ENCODE measurements at regions not wholly inside any gene's neighbourhood (a gene's known extent, or its start where the extent isn't known, plus 50 kb on each side); places are given as distances from the start of the nearest gene placed in this dataset.

- Mint-ChIP-seq H3K9me3 (ENCODE audit: unreplicated experiment) (no peaks in the 10 kb centered on the region), H3K4me3 (ENCODE audit: unreplicated experiment) (peak overlapping the region; percentile 80), H3K36me3 (ENCODE audit: unreplicated experiment) (no peaks in the 10 kb centered on the region), H3K27ac (ENCODE audit: unreplicated experiment) (peak overlapping the region; percentile 98), H3K4me1 (ENCODE audit: unreplicated experiment) (peaks cover 34% of the 10 kb centered on the region), H3K27me3 (ENCODE audit: unreplicated experiment) (no peaks in the 10 kb centered on the region)
- DNase-seq (ENCODE audit: extremely low spot score, unreplicated experiment), result no peak
- TF ChIP-seq, protein P1, sequence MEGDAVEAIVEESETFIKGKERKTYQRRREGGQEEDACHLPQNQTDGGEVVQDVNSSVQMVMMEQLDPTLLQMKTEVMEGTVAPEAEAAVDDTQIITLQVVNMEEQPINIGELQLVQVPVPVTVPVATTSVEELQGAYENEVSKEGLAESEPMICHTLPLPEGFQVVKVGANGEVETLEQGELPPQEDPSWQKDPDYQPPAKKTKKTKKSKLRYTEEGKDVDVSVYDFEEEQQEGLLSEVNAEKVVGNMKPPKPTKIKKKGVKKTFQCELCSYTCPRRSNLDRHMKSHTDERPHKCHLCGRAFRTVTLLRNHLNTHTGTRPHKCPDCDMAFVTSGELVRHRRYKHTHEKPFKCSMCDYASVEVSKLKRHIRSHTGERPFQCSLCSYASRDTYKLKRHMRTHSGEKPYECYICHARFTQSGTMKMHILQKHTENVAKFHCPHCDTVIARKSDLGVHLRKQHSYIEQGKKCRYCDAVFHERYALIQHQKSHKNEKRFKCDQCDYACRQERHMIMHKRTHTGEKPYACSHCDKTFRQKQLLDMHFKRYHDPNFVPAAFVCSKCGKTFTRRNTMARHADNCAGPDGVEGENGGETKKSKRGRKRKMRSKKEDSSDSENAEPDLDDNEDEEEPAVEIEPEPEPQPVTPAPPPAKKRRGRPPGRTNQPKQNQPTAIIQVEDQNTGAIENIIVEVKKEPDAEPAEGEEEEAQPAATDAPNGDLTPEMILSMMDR (IDR thresholded peaks at IDR 0.05), result no peak
Observed at GRCh38 chr5:90020575-90021538, 388.7 kb downstream of the CETN3 start.

DNA sequence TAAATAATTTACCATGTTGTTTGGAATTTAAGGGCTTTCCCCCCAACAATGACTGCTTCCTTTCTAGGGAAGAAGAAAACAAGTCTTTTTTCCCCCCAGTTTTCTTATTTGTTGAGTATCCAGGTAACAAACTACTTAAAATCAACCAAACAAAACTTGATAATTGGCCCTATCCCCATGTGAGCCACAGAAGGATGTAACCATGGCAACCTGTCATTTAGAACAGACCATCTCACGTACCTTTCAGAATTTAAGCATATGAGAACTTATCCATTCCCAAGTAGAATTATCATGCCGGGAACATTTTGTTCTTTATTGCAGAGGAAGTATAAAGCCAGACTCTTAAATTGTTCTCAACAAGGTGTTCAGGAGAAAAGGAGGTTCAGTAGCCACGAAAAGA is 392.3 kb downstream of the CETN3 start:
- H3K36me3 Mint-ChIP-seq (ENCODE audit: unreplicated experiment), result no peaks in the 10 kb centered on the region
- H3K27me3 Mint-ChIP-seq (ENCODE audit: unreplicated experiment), result no peaks in the 10 kb centered on the region
- no peaks in the 10 kb centered on the region for H3K9me3 Mint-ChIP-seq (ENCODE audit: unreplicated experiment)
- H3K4me3 Mint-ChIP-seq (ENCODE audit: unreplicated experiment), result no peak overlapping the region
- peaks cover 49% of the 10 kb centered on the region for H3K4me1 Mint-ChIP-seq (ENCODE audit: unreplicated experiment)
- TF ChIP-seq, protein P1 (IDR thresholded peaks at IDR 0.05), result no peak
- no peak overlapping the region for H3K27ac Mint-ChIP-seq (ENCODE audit: unreplicated experiment)
- no peak for DNase-seq (ENCODE audit: extremely low spot score, unreplicated experiment)

DNA sequence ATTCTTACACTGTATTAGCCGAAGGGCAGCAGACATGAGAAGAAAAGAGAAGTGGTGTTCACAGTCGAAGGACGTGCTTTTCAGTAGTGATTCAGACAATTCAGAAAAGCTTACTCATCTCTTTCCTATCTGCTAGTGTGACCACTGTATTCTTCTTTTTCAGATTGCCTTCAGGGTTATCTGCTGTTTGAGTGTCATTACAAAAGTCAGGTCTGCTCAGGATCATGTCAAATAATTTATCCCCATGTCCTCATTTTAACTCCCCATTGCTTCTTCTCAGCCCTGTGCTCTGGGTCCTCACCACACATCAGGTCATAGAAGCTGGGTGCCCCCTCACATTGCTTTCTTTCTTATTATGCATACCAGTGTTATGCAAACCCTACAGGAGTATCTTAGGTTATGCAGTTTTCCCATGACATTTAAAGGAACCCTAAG is 394.0 kb downstream of the CETN3 start:
- Mint-ChIP-seq H3K27me3 (ENCODE audit: unreplicated experiment) (no peaks in the 10 kb centered on the region), H3K27ac (ENCODE audit: unreplicated experiment) (peak overlapping the region; percentile 88), H3K9me3 (ENCODE audit: unreplicated experiment) (no peaks in the 10 kb centered on the region), H3K4me1 (ENCODE audit: unreplicated experiment) (peaks cover 38% of the 10 kb centered on the region), H3K4me3 (ENCODE audit: unreplicated experiment) (peak overlapping the region; percentile 23), H3K36me3 (ENCODE audit: unreplicated experiment) (no peaks in the 10 kb centered on the region)
- TF ChIP-seq, protein P1 (IDR thresholded peaks at IDR 0.05), result no peak
- no peak for DNase-seq (ENCODE audit: extremely low spot score, unreplicated experiment)

GRCh38 chr5:90014420-90014819 is 395.1 kb downstream of the CETN3 start:
- peaks cover 36% of the 10 kb centered on the region for H3K4me1 Mint-ChIP-seq (ENCODE audit: unreplicated experiment)
- H3K36me3 Mint-ChIP-seq (ENCODE audit: unreplicated experiment), result no peaks in the 10 kb centered on the region
- H3K27me3 Mint-ChIP-seq (ENCODE audit: unreplicated experiment), result no peaks in the 10 kb centered on the region
- no peak overlapping the region for H3K27ac Mint-ChIP-seq (ENCODE audit: unreplicated experiment)
- DNase-seq (ENCODE audit: extremely low spot score, unreplicated experiment), result no peak
- TF ChIP-seq, protein P1 (IDR thresholded peaks at IDR 0.05), result no peak
- no peaks in the 10 kb centered on the region for H3K9me3 Mint-ChIP-seq (ENCODE audit: unreplicated experiment)
- no peak overlapping the region for H3K4me3 Mint-ChIP-seq (ENCODE audit: unreplicated experiment)

GRCh38 chr5:90000351-90000750 is 409.2 kb downstream of the CETN3 start:
- TF ChIP-seq, protein P1 (IDR thresholded peaks at IDR 0.05), result no peak
- Mint-ChIP-seq H3K27me3 (ENCODE audit: unreplicated experiment) (no peaks in the 10 kb centered on the region), H3K27ac (ENCODE audit: unreplicated experiment) (no peak overlapping the region), H3K9me3 (ENCODE audit: unreplicated experiment) (peaks cover 23% of the 10 kb centered on the region), H3K36me3 (ENCODE audit: unreplicated experiment) (peaks cover 4% of the 10 kb centered on the region), H3K4me1 (ENCODE audit: unreplicated experiment) (no peaks in the 10 kb centered on the region), H3K4me3 (ENCODE audit: unreplicated experiment) (no peak overlapping the region)
- DNase-seq (ENCODE audit: extremely low spot score, unreplicated experiment), result no peak
